ENCODE measurements at regions not wholly inside any gene's neighbourhood (a gene's known extent, or its start where the extent isn't known, plus 50 kb on each side); places are given as distances from the start of the nearest gene placed in this dataset.

DNA sequence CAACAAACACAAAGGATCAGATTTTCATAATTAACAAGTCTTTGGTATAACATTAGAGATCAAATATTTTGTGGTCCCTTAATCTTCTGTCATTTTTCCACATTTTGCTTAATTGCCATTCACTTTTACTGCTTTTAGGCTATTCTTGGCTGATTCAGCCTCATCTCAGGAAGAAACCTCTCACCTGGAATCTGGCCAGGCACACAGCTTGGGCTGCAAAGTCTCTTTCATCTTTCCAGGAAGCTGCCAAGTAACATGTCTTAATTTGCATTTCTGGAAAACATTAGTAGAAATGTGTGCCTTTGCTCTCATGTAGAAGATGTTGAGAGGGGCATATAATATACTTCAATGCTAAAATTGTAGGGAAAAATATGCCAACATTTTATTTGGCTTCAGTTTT lies 174.2 kb upstream of the STEAP4 start:
- H3K4me1 ChIP-seq: no peaks in the 10 kb centered on the region
- H3K27ac ChIP-seq: no peak overlapping the region
- no peak for DNase-seq (ENCODE audit: low spot score)
- TF ChIP-seq, protein P1, sequence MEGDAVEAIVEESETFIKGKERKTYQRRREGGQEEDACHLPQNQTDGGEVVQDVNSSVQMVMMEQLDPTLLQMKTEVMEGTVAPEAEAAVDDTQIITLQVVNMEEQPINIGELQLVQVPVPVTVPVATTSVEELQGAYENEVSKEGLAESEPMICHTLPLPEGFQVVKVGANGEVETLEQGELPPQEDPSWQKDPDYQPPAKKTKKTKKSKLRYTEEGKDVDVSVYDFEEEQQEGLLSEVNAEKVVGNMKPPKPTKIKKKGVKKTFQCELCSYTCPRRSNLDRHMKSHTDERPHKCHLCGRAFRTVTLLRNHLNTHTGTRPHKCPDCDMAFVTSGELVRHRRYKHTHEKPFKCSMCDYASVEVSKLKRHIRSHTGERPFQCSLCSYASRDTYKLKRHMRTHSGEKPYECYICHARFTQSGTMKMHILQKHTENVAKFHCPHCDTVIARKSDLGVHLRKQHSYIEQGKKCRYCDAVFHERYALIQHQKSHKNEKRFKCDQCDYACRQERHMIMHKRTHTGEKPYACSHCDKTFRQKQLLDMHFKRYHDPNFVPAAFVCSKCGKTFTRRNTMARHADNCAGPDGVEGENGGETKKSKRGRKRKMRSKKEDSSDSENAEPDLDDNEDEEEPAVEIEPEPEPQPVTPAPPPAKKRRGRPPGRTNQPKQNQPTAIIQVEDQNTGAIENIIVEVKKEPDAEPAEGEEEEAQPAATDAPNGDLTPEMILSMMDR (IDR thresholded peaks at IDR 0.05): no peak
- no peaks in the 10 kb centered on the region for H3K36me3 ChIP-seq
- H3K4me3 ChIP-seq: no peak overlapping the region
- no peaks in the 10 kb centered on the region for H3K9me3 ChIP-seq
- H3K27me3 ChIP-seq: no peaks in the 10 kb centered on the region

DNA sequence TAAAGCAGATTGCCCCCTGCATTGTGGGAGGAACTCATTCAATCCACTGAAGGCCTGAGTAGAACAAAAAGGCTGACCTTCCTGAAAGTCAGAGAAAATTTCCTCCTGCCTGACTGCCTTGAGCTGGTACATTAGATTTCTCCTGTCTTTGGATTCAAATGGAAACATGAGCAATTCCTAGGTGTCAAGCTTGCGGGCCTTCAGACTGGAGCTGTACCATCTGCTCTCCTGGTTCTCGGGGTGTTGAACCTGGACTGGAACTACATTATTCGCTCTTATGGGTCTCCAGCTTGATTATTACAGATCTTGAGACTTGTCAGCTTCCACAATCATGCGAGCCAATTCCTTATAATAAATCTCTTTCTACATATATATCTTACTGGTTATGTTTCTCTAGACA lies 173.6 kb upstream of the STEAP4 start:
- Histone ChIP-seq H3K27ac (no peak overlapping the region), H3K4me1 (no peaks in the 10 kb centered on the region), H3K4me3 (no peak overlapping the region), H3K36me3 (no peaks in the 10 kb centered on the region), H3K27me3 (no peaks in the 10 kb centered on the region), H3K9me3 (no peaks in the 10 kb centered on the region)
- no peak for DNase-seq (ENCODE audit: low spot score)
- TF ChIP-seq, protein P1 (IDR thresholded peaks at IDR 0.05): no peak

DNA sequence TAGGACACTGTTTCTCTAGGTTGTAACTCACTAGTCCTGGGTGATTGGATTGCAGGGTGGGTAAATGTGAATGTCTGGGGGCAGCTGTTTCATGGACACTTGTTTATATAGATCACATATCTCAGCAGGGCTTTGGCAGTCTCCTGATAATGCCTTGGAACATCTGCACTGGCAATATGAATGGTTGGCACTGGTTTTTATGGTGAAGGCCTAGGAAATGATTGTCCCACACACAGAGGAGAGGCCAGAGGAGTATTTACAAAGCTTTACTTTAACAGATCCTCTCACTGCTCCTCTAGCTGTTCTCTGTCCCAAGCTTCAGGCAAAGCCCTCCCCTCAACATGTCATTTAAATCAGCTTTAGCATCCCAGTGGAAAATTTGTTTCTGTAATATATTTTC lies 171.3 kb upstream of the STEAP4 start:
- no peaks in the 10 kb centered on the region for H3K9me3 ChIP-seq
- no peak overlapping the region for H3K27ac ChIP-seq
- TF ChIP-seq, protein P1 (IDR thresholded peaks at IDR 0.05): no peak
- no peaks in the 10 kb centered on the region for H3K4me1 ChIP-seq
- H3K4me3 ChIP-seq: no peak overlapping the region
- H3K36me3 ChIP-seq: no peaks in the 10 kb centered on the region
- no peaks in the 10 kb centered on the region for H3K27me3 ChIP-seq
- DNase-seq (ENCODE audit: low spot score): no peak

GRCh38 chr7:88465600-88465999 lies 158.9 kb upstream of the STEAP4 start:
- Histone ChIP-seq H3K9me3 (no peaks in the 10 kb centered on the region), H3K27me3 (no peaks in the 10 kb centered on the region), H3K27ac (no peak overlapping the region), H3K4me3 (no peak overlapping the region), H3K36me3 (no peaks in the 10 kb centered on the region), H3K4me1 (no peaks in the 10 kb centered on the region)
- TF ChIP-seq, protein P1 (IDR thresholded peaks at IDR 0.05): no peak
- no peak for DNase-seq (ENCODE audit: low spot score)

- Histone ChIP-seq H3K36me3 (no peaks in the 10 kb centered on the region), H3K27me3 (no peaks in the 10 kb centered on the region), H3K27ac (no peak overlapping the region), H3K4me1 (no peaks in the 10 kb centered on the region), H3K9me3 (no peaks in the 10 kb centered on the region), H3K4me3 (no peak overlapping the region)
- no peak for DNase-seq (ENCODE audit: low spot score)
- TF ChIP-seq, protein P1 (IDR thresholded peaks at IDR 0.05): no peak
Measured at GRCh38 chr7:88462799-88463198, 156.1 kb upstream of the STEAP4 start.

- DNase-seq (ENCODE audit: low spot score): no peak
Measured at GRCh38 chr7:88460650-88461049, 154.0 kb upstream of the STEAP4 start.

More at GRCh38 chr7:88460650-88461049, 154.0 kb upstream of the STEAP4 start:
- Histone ChIP-seq H3K27me3 (no peaks in the 10 kb centered on the region), H3K36me3 (no peaks in the 10 kb centered on the region), H3K9me3 (no peaks in the 10 kb centered on the region), H3K4me3 (no peak overlapping the region), H3K27ac (no peak overlapping the region), H3K4me1 (no peaks in the 10 kb centered on the region)
- TF ChIP-seq, protein P1 (IDR thresholded peaks at IDR 0.05): no peak
